ENCODE measurements at regions not wholly inside any gene's neighbourhood (a gene's known extent, or its start where the extent isn't known, plus 50 kb on each side); places are given as distances from the start of the nearest gene placed in this dataset.

DNA sequence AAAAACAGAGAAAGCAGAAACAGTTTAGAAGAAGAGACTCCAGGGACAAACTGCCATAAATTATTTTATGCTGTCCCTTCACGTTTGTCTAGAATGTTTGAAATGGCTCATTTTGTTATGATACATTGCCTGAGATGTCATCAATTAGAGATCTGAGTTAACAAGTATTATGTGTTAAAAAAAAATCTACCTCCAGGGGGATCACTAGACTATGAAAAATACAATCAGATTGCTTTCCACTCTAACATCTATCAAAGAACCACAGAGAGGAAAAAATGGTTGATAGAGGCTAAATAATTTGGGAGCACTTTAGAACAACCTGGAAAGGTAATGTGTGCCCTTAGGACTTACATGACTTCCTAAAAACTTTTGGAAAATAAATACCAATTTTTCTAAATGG is 103.8 kb upstream of the CCDC150 start:
- no peaks in the 10 kb centered on the region for H3K27me3 ChIP-seq (ENCODE audit: control insufficient read depth, insufficient read depth, low read length)
- FAIRE-seq = no peak

GRCh38 chr2:196537311-196537710 is 102.2 kb upstream of the CCDC150 start:
- Histone ChIP-seq H3K4me1 (ENCODE audit: control insufficient read depth in 2 of 3, insufficient read depth in 2 of 3, low read depth in 1 of 3, low read length in 3 of 3) (no peaks in the 10 kb centered on the region), H3K27me3 (ENCODE audit: control insufficient read depth, insufficient read depth, low read length) (no peaks in the 10 kb centered on the region), H3K36me3 (ENCODE audit: control insufficient read depth in 2 of 3, insufficient read depth in 3 of 3, low read length in 3 of 3) (no peaks in the 10 kb centered on the region), H3K9ac (ENCODE audit: low read length in 3 of 3) (no peak overlapping the region), H3K4me3 (ENCODE audit: low read length in 3 of 3) (no peak overlapping the region), H3K9me3 (ENCODE audit: control insufficient read depth in 2 of 3, insufficient read depth in 1 of 3, low read length in 3 of 3) (no peaks in the 10 kb centered on the region), H3K27ac (ENCODE audit: low read depth in 2 of 2, low read length in 2 of 2) (no peak overlapping the region)
- no peak for FAIRE-seq
- TF ChIP-seq CTCF (IDR thresholded peaks at IDR 0.05; ENCODE audit: borderline replicate concordance, extremely low read depth, insufficient read depth) = no peak
- DNase-seq = no peak
- intact Hi-C loops (cut with DNase I) = no loop called here

More for the DNA sequence above, 103.8 kb upstream of the CCDC150 start:
- no peak overlapping the region for H3K4me3 ChIP-seq (ENCODE audit: low read length in 3 of 3)
- intact Hi-C loops (cut with DNase I) = no loop called here
- no peak for TF ChIP-seq CTCF (IDR thresholded peaks at IDR 0.05; ENCODE audit: borderline replicate concordance, extremely low read depth, insufficient read depth)
- H3K27ac ChIP-seq (ENCODE audit: low read depth in 2 of 2, low read length in 2 of 2) = no peak overlapping the region
- no peak overlapping the region for H3K9ac ChIP-seq (ENCODE audit: low read length in 3 of 3)
- DNase-seq = no peak
- H3K9me3 ChIP-seq (ENCODE audit: control insufficient read depth in 2 of 3, insufficient read depth in 1 of 3, low read length in 3 of 3) = no peaks in the 10 kb centered on the region
- H3K4me1 ChIP-seq (ENCODE audit: control insufficient read depth in 2 of 3, insufficient read depth in 2 of 3, low read depth in 1 of 3, low read length in 3 of 3) = no peaks in the 10 kb centered on the region
- H3K36me3 ChIP-seq (ENCODE audit: control insufficient read depth in 2 of 3, insufficient read depth in 3 of 3, low read length in 3 of 3) = no peaks in the 10 kb centered on the region

DNA sequence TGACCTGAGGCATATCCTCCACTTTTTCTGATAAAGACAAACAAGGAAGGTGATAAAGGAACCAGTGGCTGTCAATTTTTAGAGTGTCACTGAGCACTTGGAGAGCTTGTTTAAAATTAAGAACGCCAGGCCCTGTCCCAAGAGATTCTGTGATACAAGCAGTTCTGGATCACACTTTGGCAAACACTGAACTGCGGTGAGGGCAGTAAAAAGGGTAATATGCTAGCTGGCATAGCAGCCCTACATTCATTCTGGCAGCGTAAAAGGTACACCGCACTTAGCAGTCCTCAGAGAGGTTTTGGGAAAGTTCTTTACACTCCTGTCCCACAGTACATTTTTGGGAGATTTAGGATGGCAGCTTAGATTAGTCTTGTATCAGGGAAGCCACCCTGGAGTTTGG is 101.3 kb upstream of the CCDC150 start:
- no peak for FAIRE-seq
- Histone ChIP-seq H3K27ac (ENCODE audit: low read depth in 2 of 2, low read length in 2 of 2) (no peak overlapping the region), H3K9me3 (ENCODE audit: control insufficient read depth in 2 of 3, insufficient read depth in 1 of 3, low read length in 3 of 3) (no peaks in the 10 kb centered on the region), H3K4me3 (ENCODE audit: low read length in 3 of 3) (no peak overlapping the region), H3K9ac (ENCODE audit: low read length in 3 of 3) (no peak overlapping the region), H3K4me1 (ENCODE audit: control insufficient read depth in 2 of 3, insufficient read depth in 2 of 3, low read depth in 1 of 3, low read length in 3 of 3) (no peaks in the 10 kb centered on the region), H3K36me3 (ENCODE audit: control insufficient read depth in 2 of 3, insufficient read depth in 3 of 3, low read length in 3 of 3) (no peaks in the 10 kb centered on the region), H3K27me3 (ENCODE audit: control insufficient read depth, insufficient read depth, low read length) (no peaks in the 10 kb centered on the region)
- no peak for TF ChIP-seq CTCF (IDR thresholded peaks at IDR 0.05; ENCODE audit: borderline replicate concordance, extremely low read depth, insufficient read depth)
- DNase-seq = no peak
- intact Hi-C loops (cut with DNase I) = no loop called here

DNA sequence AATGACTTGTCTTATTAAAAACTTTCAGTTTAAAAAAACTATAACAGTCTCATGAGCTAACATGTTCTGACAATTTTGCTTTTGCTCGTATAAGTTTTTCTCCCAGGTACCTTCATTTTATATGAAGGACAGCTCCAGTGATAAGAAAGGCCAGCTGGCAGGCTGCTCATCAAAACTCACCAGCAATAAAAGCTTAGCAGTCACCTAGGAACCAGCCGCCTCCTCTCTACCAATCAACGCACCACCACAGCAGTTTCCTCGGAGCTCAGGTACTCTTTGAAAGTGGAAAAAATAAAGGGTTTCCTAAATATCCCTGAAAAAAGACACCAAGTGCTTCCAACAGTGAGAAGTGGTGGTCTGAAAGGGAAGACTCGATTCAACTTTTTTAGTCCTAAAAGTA is 100.9 kb upstream of the CCDC150 start:
- intact Hi-C loops (cut with DNase I) = no loop called here
- no peak overlapping the region for H3K27ac ChIP-seq (ENCODE audit: low read depth in 2 of 2, low read length in 2 of 2)
- FAIRE-seq = no peak

More for the DNA sequence above, 100.9 kb upstream of the CCDC150 start:
- H3K27me3 ChIP-seq (ENCODE audit: control insufficient read depth, insufficient read depth, low read length) = no peaks in the 10 kb centered on the region
- no peak for TF ChIP-seq CTCF (IDR thresholded peaks at IDR 0.05; ENCODE audit: borderline replicate concordance, extremely low read depth, insufficient read depth)
- no peaks in the 10 kb centered on the region for H3K36me3 ChIP-seq (ENCODE audit: control insufficient read depth in 2 of 3, insufficient read depth in 3 of 3, low read length in 3 of 3)
- no peak for DNase-seq
- no peak overlapping the region for H3K4me3 ChIP-seq (ENCODE audit: low read length in 3 of 3)
- no peaks in the 10 kb centered on the region for H3K9me3 ChIP-seq (ENCODE audit: control insufficient read depth in 2 of 3, insufficient read depth in 1 of 3, low read length in 3 of 3)
- no peak overlapping the region for H3K9ac ChIP-seq (ENCODE audit: low read length in 3 of 3)
- H3K4me1 ChIP-seq (ENCODE audit: control insufficient read depth in 2 of 3, insufficient read depth in 2 of 3, low read depth in 1 of 3, low read length in 3 of 3) = no peaks in the 10 kb centered on the region
